Suprapubic skin (tissue), 4 donors: ENCODE measurements at regions not wholly inside any gene's neighbourhood (a gene's known extent, or its start where the extent isn't known, plus 50 kb on each side); places are given as distances from the start of the nearest gene placed in this dataset.
"Not testable (repeated sequence)": the region's sequence is repeated elsewhere in the genome, so short reads cannot be mapped to it uniquely, and the experiment has no call there.

Source experiments
- DNase-seq, 2 donors: peaks; one replicate each; pipeline ENCODE4 v3.0.0-alpha.2; 2019; ENCODE audit warnings: low spot score in 2 of 2
- H3K27ac ChIP-seq: fragments of 200-600 bp; sonication (generic); one replicate; pipeline ENCODE4 v1.5.1; 2019
- H3K27me3 ChIP-seq: fragments of 200-600 bp; sonication (generic); one replicate; pipeline ENCODE4 v1.5.1; 2019
- H3K36me3 ChIP-seq: fragments of 200-600 bp; sonication (generic); one replicate; pipeline ENCODE4 v1.5.1; 2019
- H3K4me1 ChIP-seq: fragments of 200-600 bp; sonication (generic); one replicate; pipeline ENCODE4 v1.5.1; 2019
- H3K4me3 ChIP-seq: fragments of 200-600 bp; sonication (generic); one replicate; pipeline ENCODE4 v1.5.1; 2019; ENCODE audit warnings: mild to moderate bottlenecking
- H3K9me3 ChIP-seq: fragments of 200-600 bp; sonication (generic); one replicate; pipeline ENCODE4 v1.5.1; 2019
- POLR2A ChIP-seq, 2 donors: fragments of 450-650 bp; IDR thresholded peaks; one replicate each; pipeline ENCODE4 v1.6.1; 2017; ENCODE audit warnings: antibody characterized with exemption in 2 of 2, mild to moderate bottlenecking in 2 of 2, moderate library complexity in 2 of 2
- WGBS: methylation state at CpG from one replicate; pipeline ENCODE4 v1.1.5; 2018; 5-methylcytosine and 5-hydroxymethylcytosine counted together
- TF ChIP-seq, protein P1 (sequence below), 2 donors: fragments of 200-600 bp in 1 of 2; fragments of 450-650 bp in 1 of 2; sonication (generic) in 1 of 2; IDR thresholded peaks; one replicate each; pipeline ENCODE4 v1.5.1; 2016 to 2019; ENCODE audit warnings: antibody characterized with exemption in 2 of 2, mild to moderate bottlenecking in 1 of 2, moderate library complexity in 1 of 2

DNA sequence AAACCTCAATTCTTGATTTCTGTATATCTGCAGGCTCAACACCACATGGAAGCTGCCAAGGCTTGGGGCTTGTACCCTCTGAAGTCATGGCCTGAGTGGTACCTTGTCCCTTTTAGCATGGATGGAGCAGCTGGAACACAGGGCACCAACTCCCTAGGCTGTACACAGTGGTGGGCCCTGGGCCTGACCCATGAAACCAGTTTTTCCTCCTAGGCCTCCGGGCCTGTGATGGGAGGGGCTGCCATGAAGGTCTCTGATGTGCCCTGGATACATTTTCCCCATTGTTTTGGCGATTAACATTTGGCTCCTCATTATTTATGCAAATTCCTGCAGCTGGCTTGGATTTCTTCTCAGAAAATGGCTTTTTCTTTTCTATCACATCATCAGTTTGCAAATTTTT is 131.6 kb downstream of the NDFIP2 start:
- 85% methylated on average over 2 of the region's 2 CpGs for WGBS
- H3K27ac ChIP-seq = no peak overlapping the region
- no peaks in the 10 kb centered on the region for H3K36me3 ChIP-seq
- TF ChIP-seq POLR2A (IDR thresholded peaks at IDR 0.05) = no peak
- TF ChIP-seq, protein P1, sequence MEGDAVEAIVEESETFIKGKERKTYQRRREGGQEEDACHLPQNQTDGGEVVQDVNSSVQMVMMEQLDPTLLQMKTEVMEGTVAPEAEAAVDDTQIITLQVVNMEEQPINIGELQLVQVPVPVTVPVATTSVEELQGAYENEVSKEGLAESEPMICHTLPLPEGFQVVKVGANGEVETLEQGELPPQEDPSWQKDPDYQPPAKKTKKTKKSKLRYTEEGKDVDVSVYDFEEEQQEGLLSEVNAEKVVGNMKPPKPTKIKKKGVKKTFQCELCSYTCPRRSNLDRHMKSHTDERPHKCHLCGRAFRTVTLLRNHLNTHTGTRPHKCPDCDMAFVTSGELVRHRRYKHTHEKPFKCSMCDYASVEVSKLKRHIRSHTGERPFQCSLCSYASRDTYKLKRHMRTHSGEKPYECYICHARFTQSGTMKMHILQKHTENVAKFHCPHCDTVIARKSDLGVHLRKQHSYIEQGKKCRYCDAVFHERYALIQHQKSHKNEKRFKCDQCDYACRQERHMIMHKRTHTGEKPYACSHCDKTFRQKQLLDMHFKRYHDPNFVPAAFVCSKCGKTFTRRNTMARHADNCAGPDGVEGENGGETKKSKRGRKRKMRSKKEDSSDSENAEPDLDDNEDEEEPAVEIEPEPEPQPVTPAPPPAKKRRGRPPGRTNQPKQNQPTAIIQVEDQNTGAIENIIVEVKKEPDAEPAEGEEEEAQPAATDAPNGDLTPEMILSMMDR (IDR thresholded peaks at IDR 0.05) = no peak
- no peaks in the 10 kb centered on the region for H3K9me3 ChIP-seq
- no peak for DNase-seq
- H3K4me3 ChIP-seq = no peak overlapping the region
- H3K4me1 ChIP-seq = peaks cover 4% of the 10 kb centered on the region
- H3K27me3 ChIP-seq = no peaks in the 10 kb centered on the region

DNA sequence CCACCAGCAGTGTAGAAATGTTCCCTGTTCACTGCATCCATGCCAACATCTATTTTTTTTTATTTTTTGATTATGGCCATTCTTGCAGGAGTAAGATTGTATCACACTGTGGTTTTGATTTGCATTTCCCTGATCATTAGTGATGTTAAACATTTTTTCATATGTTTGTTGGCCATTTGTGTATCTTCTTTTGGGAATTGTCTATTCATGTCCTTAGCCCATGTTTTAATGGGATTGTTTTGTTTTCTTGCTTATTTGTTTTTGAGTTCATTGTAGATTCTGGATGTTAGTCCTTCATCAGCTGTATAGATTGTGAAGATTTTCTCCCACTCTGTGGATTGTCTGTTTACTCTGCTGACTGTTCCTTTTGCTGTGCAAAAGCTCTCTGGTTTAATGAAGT is 126.9 kb downstream of the NDFIP2 start:
- peaks cover 13% of the 10 kb centered on the region for H3K4me1 ChIP-seq
- H3K36me3 ChIP-seq, H3K27ac ChIP-seq, H3K27me3 ChIP-seq, H3K9me3 ChIP-seq, H3K4me3 ChIP-seq, DNase-seq: not testable (repeated sequence)
